ENCODE measurements at regions not wholly inside any gene's neighbourhood (a gene's known extent, or its start where the extent isn't known, plus 50 kb on each side); places are given as distances from the start of the nearest gene placed in this dataset.
A peak's percentile ranks its signal among the peaks of the same experiment; 100 is the strongest.

DNA sequence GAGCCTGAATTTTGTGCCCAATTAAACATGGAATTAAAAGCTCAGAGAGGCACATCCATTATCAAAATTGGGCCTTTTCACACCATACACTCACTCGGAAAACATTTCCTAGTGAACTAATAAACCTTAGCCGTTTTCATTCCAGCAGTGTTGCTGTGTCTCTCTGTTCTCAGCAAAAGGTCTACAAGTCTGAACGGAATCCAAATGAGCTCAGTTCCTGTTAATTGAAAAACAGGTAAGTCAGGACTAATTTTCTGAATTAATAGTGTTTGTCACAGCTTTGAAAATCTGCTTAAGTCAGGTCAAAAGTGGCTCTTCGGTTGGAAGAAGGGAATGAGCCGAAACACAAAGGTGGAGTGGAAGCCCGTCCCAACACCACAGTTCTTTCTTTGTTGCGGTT lies 163.3 kb upstream of the RALGAPA2 start:
- no peak for DNase-seq

DNA sequence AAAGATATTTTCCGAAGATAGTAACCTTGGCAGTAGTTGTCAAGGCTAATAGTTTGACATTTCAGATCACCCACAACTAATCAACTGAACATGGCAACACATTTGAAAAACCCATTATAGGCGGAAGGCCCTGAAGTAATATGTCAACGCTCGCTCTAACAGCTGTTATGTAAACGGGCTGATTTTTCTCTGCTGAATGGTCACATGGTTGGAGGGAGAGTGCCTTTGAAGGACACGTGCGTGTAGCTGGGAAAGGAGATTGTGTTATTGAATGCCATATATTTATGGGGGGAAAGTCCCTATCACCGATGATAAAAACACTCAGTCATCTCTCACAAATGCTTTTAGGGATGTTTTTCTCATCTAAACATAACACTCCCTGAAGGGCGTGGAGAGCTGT lies 160.0 kb upstream of the RALGAPA2 start:
- DNase-seq = no peak

DNA sequence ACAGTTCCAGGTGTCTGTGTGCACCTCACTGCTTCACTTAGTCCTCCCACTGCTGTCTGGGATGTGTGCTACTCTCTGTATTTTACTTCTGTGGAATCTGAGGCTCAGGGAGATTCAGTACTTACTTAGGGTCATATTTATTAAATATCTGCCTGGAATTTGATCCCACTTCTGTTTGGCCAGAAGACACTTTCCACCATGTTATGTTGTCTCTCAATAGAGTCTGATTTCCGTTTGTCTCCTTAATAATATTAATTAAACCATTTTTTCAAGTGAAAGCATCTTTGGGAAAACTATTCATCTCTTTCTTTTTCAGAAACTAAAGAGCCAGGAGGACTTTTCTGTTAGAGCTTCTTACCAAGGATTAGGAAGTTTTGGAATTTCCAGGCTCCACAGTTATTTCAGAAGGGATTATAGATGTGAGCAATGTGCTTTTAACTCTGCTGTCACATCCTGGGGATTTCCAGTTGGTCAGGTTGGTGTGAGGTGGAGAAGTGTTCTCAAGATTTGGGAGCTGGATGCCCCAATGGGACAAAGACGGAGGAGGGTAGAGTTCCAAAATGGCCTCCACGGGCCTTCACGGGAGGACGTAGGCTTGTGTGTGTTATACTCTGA lies 156.8 kb upstream of the RALGAPA2 start:
- DNase-seq = no peak

DNA sequence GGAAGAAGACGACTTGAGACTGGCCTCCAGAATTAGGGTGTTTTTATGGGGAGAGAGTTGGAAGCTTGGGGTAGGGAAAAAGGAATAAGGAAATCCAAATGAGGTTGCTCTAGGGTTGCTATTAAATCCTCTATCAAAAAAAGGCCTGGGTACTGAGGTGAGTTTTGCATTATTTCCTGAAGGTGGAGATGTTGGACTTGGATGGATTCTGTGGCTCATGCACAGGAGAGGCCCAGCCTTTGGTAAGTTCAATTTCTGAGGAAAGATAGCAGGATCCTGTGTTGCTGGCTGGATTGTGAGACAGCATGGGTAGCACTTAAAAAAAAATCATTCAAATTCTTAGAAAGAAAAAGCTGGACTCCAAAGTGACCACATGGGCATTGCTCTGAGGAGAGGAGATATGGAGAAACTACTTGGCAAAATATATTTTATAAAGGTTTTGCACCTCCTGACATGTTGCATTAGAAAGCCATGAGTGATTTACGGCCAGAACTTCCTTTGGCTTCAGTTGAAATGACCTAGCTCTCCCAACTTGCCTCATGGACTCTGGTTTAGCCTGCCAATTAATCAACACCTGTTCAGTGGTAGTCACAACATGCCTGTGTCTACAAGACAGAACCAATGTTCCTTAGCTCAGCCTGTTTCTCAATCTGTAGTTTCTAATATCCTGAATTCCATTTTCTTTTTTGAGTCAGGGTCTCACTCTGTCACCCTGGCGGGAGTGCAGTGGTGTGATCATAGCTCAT lies 152.1 kb upstream of the RALGAPA2 start:
- DNase-seq = peak in 1 of 2 experiments; percentile 23

DNA sequence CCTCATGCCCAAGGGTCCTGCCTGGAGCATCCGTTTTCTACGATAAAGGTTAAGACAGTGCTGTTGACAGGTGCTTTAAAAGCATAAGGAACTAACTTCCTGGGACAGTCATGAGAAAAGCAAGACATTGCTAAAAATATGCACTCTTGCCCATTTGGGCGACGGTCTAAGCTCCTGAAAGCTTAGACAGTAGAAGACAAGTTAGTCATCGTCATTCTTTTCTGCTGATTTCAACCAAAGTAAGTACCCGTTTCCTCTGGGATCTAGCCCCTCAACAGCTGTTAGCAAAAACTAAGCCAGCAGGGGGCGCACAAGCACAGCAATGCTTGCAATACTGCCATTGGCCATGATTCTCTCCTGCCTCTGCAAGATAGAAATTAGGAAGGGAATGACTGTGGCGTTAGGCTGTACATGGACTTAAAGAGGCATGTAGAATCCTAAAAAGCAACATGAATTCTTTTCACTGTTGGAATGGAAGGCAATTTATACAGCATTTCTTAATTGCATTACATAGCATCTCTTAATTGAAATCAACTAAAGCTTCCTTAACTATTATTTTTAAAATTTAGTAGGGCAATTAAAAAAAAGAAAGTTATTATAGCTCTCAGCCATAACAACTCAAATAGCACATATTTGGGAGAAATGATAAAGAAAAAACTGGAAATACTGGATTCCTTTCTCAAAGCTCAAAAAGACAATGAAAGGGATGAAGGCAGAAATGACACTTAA lies 147.8 kb upstream of the RALGAPA2 start:
- DNase-seq = peak; percentile 75 to 87

DNA sequence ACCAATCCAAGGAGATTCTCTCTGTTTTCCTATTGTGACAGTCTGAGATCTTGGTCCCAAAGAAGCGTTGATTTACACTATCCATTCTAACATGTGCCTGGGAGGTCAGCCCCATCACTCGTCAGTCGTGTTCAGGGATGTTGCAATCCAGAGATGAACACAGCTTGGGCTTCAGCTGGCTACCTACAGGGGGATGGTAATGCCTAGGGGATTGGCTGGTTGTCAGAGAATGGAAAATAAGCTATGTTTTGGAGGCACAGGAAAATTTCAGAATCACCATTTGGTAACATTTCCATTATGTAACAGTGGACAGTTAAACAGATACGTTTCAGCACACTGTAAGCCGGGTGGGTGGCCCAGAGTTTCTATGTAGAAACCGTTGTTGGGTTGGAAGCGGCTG lies 147.1 kb upstream of the RALGAPA2 start:
- no peak for DNase-seq

DNA sequence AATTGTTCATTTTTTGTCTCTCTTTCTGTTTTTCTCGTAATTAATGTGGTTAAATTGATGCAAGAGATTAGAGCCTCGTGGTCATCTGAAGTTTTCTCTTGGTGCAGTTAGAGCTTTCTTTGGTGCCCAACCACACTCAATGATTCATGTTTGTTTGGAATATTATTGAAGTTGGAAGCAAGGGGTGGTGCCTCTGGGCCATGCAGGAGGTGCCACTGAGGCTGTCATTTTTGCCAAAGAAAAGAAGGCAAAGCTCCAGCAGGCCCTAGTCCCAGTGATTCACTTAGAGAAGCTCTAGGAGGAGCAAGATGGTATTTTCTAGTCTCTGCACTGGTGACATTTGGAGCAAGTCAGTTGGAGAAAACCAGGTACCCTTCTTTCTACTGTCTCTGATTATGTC lies 144.5 kb upstream of the RALGAPA2 start:
- DNase-seq = no peak

DNA sequence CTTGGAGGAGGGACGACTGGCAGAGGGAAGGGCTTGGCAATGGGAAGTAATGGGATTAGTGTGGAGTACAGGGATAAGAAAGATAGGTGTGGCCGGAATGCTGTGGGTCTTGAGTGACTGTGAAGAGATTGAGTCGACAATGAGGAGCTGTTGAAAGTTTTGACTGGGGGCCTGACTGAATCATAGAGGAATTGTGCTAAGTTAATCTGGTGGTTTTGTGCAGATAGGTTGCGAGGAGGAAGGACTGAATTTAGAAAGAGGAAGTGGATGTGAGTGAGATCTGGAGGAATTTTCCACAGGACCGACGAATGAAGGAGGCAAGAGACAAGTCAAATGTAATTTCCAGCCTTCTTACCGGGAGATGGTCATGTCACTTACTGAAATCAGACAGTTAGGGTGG lies 143.9 kb upstream of the RALGAPA2 start:
- no peak for DNase-seq

DNA sequence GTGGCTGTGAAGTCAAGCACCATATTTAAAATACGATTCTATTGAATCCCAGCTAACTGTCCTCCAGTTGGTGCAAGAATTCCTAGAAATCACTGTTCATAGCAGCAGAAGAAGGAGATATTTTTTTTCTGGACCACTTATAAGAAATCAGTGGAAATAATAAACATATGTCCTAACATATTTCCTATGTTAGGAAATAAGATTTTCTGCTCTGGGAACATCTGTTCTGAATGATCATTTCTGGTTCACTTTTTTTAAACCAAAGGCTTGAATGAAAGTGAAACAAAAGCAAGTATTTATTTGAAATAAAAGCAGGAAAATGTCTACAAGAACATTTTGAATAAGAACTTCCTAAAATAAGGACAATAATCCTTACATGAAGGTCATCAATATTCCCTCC lies 138.9 kb upstream of the RALGAPA2 start:
- no peak for DNase-seq

DNA sequence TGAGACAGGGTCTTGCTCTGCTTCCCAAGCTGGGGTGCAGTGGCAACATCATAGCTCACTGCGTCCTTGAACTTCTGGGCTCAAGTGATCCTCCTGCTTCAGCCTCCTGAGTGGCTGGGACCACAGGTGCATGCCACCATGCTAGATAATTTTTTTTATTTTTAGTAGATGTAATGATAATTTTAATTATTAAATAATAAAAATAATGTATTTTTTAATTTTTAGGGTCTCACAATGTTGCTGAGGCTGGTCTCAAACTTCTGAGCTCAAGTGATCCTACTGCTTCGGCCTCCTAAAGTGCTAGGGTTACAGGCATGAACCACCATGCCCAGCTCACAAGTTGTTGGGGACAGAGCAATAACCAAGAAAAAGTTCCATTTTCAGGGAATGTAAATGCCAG lies 138.0 kb upstream of the RALGAPA2 start:
- DNase-seq = no peak

DNA sequence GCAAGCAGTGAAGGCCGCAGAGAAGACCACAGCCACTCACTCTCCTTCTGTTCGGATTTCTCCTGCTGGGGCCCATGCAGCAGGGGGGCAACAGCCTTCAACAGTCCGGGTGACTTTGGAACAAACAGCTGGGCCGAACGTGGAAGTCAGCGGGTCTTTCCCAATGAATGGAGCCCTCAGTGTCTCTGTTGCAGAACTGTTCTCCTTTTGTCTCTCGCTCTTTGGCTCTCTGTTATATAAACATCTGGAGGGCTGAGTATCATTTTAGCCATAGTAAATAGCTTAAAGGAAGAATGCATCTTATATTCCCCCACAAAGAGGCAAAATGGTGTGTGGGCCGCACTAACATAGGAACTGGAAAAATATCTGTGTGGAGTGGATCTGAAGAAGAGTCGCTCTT lies 136.7 kb upstream of the RALGAPA2 start:
- no peak for DNase-seq

DNA sequence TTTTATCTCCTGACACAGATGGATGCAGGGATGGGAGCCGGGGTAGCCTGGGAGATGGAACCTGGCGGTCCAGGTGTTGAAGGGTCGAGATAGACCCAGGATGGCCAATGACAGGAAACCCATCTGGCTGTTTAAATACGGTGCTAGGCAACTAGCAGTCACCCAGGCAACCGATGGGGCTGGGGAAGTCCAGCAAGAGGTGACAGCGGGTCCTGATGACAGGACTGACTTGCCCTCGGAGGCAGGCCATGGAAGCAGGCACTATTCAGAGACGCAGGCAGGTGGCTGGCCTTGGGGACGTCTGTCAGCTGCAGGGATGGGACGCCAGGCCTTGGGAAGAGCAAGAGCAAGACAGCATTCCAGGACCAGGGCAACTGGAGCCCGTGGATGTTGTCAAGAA lies 135.4 kb upstream of the RALGAPA2 start:
- DNase-seq = no peak

DNA sequence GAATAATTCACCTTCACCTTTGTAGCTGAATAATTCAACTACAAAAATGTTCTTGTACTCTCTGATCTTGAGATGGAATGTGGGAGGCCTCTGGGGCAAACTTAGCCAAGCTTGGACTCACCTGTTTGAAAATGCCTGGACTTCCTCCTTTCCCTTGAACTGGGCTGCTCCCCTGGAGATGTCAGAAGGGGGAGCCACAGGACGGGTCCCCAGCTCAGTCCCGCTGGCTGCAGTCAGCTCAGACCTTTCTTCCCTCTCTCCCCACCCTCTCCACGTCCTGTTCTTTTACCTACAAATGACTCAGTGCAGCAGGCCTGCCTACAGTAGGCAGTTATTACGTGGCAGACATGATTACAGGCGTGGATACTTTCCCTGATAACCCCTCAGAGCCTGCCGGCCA lies 131.5 kb upstream of the RALGAPA2 start:
- DNase-seq = no peak

DNA sequence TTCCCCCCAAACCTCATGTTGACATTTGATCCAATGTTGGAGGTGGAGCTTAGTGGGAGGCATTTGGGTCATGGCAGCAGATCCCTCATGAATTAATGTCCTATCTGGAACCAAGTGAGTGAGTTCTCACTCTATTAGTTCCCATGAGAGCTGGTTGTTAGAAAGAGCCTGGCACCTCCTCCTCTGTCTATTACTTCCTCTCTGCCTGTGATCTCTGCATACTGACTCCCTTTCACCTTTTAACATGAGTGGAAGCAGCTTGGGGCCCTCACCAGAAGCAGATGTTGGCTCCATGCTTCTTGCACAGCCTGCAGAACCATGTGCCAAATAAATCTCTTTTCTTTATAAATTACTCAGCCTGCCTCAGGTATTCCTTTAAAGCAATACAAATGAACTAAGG lies 127.3 kb upstream of the RALGAPA2 start:
- no peak for DNase-seq

DNA sequence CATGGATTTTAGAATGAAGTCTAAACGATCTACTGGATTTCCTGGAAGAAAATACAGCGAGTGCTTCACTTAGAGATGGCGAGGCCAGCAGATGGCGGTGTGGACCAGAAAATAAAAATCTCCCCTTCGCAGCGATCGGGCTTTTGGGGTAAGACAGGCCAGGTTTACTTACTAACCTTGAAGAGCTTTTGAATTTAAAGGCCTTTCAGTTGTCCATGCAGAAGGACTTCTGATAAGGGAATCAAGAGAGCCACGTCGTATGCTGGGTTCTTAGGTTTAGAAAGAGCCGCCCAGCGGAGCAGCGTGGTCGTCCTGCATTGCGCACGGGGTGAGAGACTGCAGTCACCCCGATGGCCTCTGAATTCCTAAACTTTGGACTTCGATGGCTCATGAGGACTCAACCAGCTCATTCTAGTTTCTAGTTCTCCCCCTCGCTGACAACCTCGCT lies 125.2 kb upstream of the RALGAPA2 start:
- peak in 1 of 2 experiments; percentile 35 for DNase-seq

DNA sequence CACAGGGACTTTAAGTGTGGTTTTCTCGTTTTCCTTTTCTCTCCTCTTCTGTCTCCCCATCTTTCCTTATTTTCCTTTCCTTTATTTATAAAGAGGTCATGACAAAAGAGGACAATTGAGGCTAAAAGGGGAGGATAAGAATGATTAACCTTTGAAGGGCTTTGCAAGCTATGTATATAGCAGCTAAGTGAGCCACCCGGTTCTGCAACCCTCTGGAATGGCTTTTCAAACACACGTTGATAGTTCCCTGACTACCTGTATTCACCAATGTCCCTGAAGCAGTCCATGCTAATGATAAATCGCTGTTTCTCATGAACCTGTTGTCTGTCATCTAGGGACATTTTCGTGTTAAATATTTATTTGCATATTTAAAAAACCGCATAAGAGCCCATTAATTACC lies 124.4 kb upstream of the RALGAPA2 start:
- no peak for DNase-seq

DNA sequence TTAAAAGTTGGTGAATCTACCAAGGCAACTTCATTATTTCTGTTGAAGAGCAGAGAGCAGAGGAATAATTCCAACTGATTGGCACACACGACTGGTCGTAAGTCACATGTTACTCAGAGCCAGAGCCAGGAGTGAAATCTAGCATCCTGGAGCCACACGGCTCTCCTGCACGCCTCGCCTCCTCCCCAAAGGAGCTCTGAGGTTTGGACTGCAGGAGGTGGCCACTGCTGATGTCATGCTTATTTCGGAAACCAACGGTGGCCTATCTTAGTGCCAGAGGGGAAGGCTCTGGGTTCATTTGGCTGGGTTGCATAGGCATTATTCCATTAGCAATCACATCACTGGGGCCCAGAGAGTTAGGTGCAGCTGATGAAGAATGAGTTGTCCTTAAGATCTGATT lies 123.5 kb upstream of the RALGAPA2 start:
- DNase-seq = no peak

DNA sequence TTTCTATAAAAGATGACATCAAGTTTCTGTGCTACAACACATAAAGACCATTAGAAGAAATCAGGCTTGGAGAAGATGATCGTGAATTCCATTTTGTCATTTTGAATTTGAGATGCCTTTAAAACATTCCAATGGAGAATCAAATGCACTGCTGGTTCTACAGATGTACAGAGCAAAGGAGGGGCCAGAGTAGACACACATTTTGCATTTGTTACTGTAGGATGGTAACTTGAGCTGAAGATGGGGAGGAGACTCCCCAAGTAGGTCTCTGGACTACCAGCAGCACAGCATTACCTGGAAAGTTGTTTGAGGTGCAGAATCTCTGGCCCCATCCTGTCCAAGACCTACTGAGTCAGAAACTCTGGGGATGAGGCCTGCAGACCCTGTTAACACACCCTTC lies 121.6 kb upstream of the RALGAPA2 start:
- DNase-seq = no peak

DNA sequence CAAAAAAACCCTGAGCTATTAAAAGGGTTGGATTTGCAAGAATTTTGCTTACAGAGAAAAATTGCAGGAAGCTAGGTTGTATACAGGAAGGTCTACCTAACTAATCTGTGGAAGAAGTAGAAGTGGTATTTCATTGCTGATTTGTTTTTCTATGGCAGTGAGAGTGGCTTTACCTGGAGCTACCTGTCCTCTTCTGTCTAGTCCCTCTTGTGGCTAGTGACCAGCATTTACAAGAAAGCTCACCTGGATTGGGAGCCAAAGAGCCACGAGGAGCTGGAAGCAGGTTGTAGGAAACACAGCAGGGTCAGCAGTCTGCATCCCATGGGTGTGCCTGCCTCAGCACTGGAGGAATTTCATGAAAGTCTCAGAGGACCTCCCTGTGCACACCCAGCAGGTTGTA lies 120.3 kb upstream of the RALGAPA2 start:
- DNase-seq = no peak

DNA sequence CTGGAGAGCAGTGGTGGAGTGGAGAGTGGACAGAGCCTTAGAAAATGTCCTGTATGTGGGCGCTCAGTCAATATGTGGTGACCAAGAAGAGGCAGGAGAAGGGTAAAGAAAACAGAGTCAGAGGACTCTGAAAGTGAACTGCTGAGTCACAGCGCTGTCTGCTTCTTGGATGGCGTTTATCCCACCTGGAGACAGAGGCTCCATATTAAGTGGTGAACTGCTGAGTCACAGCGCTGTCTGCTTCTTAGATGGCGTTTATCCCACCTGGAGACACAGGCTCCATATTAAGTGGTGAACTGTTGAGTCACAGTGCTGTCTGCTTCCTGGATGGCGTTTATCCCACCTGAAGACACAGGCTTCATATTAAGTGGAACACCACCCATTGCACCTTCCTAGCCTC lies 119.3 kb upstream of the RALGAPA2 start:
- DNase-seq = no peak

DNA sequence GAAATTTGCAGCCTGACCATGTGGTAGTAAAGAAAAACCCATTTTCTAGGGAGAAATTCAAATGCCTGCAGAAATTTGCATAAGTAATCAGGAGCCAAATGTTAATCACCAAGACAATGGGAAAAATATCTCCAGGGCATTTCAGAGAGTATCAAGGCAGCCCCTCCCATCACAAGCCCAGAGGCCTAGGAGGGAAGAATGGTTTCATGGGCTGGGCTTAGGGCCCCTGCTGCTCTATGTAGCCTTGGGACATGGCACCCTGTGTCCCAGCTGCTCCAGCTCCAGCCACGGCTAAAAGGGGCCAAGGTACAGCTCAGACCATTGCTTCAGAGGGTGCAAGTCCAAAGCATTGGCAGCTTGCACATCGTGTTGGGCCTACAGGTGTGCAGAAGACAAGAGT lies 117.2 kb upstream of the RALGAPA2 start:
- no peak for DNase-seq

DNA sequence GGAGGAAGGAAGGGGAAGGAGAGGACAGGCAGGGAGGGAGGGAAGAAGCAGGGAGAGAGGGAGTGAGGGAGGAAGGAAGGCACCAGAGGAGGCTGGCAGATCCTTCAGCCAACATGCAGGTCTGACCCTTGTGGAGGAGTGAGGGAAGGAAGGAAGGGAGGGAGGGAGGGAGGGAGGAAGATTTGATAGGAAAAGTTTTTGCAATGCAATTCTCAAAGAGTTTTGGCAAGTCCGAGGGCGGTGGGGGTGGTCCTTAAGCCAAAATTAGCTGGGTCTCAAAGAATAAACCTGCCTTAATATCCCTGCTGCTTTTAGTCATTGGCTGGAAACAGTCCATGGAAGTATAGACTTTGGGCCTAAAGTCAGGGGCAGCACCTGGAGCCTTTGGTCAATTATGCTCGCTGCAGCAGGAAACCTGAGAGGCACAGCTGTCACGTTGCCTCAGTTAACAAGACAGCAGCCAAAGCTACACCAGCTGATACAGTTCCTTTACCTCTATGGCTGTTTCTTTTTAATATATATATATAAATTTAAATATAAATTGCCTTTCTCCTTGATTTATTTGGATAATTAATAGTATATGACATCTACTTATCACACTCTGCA lies 115.7 kb upstream of the RALGAPA2 start:
- DNase-seq = no peak

DNA sequence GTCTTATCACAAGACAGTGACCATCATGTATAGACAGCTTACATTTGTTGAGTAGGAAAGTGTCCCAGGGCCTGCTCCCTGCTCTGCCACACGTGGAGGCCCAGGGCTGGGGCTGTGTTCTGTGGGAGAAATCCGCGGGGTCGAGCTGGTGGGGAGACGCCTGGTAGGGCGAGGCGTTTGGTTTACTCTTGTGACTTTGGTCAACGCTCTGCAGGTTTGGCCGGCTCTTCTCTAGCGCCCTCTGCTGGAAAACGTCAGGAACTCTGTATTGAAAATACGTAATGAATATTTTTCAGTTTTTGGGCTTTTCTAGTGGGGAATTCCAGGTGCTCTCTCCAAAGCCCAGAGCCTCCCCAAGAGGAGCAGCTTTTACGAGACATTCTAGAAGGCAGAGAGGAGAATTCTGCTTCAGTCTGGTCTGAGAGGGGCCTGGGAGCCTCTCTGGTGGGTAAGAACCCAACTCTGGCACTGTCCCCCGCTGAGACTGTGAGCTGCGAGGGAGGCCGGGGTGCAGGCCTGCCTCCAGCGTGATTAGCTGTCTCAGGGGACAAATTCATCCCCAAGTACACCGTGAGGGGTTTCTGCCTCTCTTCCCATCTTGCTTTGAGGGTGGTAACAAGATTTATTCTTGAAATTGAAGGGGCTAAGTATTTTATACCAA lies 112.6 kb upstream of the RALGAPA2 start:
- DNase-seq = peak in 1 of 2 experiments; percentile 23

All from SW 1271 (cell line).